Prostate gland (tissue), 2 donors: ENCODE measurements at regions not wholly inside any gene's neighbourhood (a gene's known extent, or its start where the extent isn't known, plus 50 kb on each side); places are given as distances from the start of the nearest gene placed in this dataset.

Source experiments
- POLR2A ChIP-seq: fragments of 450-650 bp; IDR thresholded peaks from one replicate; pipeline ENCODE4 v1.6.1; 2016; ENCODE audit warnings: antibody characterized with exemption, mild to moderate bottlenecking
- POLR2AphosphoS5 ChIP-seq: sonication (generic); formaldehyde crosslinking; IDR thresholded peaks from one replicate; pipeline ENCODE4 v1.6.1; 2017; ENCODE audit warnings: antibody characterized with exemption
- TF ChIP-seq, protein P1 (sequence below), 4 experiments: fragments of 200-600 bp in 2 of 4; fragments of 450-650 bp in 2 of 4; sonication (generic) in 2 of 4; IDR thresholded peaks; 1 replicate in 3 of 4; 2 replicates in 1 of 4; pipeline ENCODE4 v1.5.1; 2016 to 2019; ENCODE audit warnings: antibody characterized with exemption in 4 of 4, mild to moderate bottlenecking in 2 of 4, moderate library complexity in 2 of 4

DNA sequence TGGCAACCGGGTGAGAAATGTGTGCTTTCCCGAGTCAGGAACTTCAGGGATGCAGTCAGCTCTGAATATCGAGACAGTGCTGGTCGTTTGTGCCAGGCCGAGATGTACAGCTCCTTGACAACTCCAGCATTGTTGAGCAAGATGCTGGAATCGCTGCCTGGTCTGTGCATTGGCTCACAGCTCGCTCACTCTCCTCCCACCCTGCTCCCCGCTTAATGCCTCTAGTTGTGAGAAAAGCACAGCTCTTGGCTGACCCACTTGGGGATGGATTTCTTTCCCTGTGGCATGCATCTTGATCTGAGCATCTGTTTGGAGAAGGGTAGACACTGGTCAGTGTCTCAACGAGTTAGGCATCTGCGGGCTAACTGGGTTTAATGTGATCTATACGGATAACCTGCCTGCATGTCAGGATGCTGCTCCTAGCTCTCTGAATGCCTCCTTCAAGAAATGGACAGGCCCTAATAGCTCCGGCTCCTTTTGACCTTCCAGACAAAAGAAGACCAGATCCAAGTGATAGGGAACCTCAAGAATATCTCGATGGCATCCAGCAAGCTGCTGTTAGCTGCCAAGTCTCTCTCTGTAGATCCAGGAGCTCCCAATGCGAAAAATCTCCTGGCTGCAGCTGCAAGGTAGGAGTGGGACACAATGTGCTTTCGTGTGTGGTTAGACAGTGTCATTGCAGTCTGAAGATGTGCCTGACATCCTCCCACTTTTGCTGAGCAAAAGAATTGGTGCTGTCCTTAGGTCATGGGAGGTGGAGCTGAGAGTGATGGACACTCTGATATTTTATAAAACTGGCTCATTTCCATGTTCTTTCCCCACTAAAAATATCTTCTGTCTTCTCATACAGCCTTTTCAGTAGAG, 302.2 kb upstream of the TPM1 start:
- TF ChIP-seq, protein P1, sequence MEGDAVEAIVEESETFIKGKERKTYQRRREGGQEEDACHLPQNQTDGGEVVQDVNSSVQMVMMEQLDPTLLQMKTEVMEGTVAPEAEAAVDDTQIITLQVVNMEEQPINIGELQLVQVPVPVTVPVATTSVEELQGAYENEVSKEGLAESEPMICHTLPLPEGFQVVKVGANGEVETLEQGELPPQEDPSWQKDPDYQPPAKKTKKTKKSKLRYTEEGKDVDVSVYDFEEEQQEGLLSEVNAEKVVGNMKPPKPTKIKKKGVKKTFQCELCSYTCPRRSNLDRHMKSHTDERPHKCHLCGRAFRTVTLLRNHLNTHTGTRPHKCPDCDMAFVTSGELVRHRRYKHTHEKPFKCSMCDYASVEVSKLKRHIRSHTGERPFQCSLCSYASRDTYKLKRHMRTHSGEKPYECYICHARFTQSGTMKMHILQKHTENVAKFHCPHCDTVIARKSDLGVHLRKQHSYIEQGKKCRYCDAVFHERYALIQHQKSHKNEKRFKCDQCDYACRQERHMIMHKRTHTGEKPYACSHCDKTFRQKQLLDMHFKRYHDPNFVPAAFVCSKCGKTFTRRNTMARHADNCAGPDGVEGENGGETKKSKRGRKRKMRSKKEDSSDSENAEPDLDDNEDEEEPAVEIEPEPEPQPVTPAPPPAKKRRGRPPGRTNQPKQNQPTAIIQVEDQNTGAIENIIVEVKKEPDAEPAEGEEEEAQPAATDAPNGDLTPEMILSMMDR (IDR thresholded peaks at IDR 0.05) = no peak
- no peak for TF ChIP-seq POLR2A
- TF ChIP-seq POLR2AphosphoS5 = no peak
